ENCODE measurements at regions not wholly inside any gene's neighbourhood (a gene's known extent, or its start where the extent isn't known, plus 50 kb on each side); places are given as distances from the start of the nearest gene placed in this dataset.

DNA sequence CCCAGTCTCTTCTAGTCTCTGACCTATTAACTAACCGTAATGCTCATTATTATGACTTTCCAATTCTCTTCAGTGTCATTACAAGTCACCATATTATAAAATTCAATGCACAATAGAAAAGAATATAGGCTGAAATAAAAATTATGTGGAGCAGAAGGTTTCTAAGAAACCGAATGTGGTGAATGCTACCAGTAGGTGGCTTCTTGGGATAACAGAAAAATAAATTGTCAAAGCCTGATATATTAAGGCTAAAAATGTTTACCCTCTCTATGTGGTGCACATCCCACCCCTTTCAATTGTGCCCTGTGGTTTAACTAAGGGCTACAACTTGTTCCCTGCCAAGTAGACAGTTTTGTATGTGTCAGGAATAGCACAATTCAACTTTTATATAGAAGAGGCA is 624.6 kb upstream of the TECRL start:
- no peak overlapping the region for H2AFZ ChIP-seq (replicated peaks; ENCODE audit: low read length, poor library complexity)
- H3K9me3 ChIP-seq (ENCODE audit: control insufficient read depth, insufficient read depth, low read length) = peaks cover 2% of the 10 kb centered on the region
- dilution Hi-C loops (cut with HindIII; ENCODE audit: low sequenced_read_pairs, unreplicated experiment) = no loop called here
- H4K91ac ChIP-seq (ENCODE audit: insufficient read depth, low read depth, low read length) = no peak overlapping the region
- no peak overlapping the region for H3K4me3 ChIP-seq (ENCODE audit: insufficient read depth, low read depth, low read length)
- no peak overlapping the region for H3K56ac ChIP-seq (ENCODE audit: extremely low read depth, insufficient read depth, low read length)
- no peak overlapping the region for H3K4me2 ChIP-seq (ENCODE audit: low read depth, low read length)
- H3K79me1 ChIP-seq (ENCODE audit: low read depth in 1 of 2, low read length in 2 of 2) = no peaks in the 10 kb centered on the region
- ChIA-PET POLR2A (ENCODE audit: unreplicated experiment) (no interaction called here), CTCF (no interaction called here)
- no peak overlapping the region for H2BK20ac ChIP-seq (ENCODE audit: low read depth, low read length)
- no peak overlapping the region for H4K5ac ChIP-seq (ENCODE audit: low read depth, low read length)
- H4K8ac ChIP-seq (ENCODE audit: low read depth in 2 of 2, low read length in 2 of 2) = no peak overlapping the region
- TF ChIP-seq, protein P1, sequence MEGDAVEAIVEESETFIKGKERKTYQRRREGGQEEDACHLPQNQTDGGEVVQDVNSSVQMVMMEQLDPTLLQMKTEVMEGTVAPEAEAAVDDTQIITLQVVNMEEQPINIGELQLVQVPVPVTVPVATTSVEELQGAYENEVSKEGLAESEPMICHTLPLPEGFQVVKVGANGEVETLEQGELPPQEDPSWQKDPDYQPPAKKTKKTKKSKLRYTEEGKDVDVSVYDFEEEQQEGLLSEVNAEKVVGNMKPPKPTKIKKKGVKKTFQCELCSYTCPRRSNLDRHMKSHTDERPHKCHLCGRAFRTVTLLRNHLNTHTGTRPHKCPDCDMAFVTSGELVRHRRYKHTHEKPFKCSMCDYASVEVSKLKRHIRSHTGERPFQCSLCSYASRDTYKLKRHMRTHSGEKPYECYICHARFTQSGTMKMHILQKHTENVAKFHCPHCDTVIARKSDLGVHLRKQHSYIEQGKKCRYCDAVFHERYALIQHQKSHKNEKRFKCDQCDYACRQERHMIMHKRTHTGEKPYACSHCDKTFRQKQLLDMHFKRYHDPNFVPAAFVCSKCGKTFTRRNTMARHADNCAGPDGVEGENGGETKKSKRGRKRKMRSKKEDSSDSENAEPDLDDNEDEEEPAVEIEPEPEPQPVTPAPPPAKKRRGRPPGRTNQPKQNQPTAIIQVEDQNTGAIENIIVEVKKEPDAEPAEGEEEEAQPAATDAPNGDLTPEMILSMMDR (conservative IDR thresholded peaks at IDR 0.05; ENCODE audit: low read depth, low read length) = no peak
- TF ChIP-seq RFX5 (IDR thresholded peaks at IDR 0.05; ENCODE audit: low read depth, low read length) (no peak), FOS (IDR thresholded peaks at IDR 0.05; ENCODE audit: low read depth, low read length) (no peak), MAFK (IDR thresholded peaks at IDR 0.05; ENCODE audit: low read depth, low read length) (no peak), SMC3 (IDR thresholded peaks at IDR 0.05; ENCODE audit: low read depth, low read length) (no peak), MAZ (IDR thresholded peaks at IDR 0.05; ENCODE audit: borderline replicate concordance, low read depth, low read length) (no peak), CHD1 (IDR thresholded peaks at IDR 0.05; ENCODE audit: low read depth, low read length) (no peak), RAD21 (IDR thresholded peaks at IDR 0.05; ENCODE audit: low read length) (no peak), CEBPB (IDR thresholded peaks at IDR 0.05; ENCODE audit: low read depth, low read length) (no peak)
- TF ChIP-seq, protein P2, sequence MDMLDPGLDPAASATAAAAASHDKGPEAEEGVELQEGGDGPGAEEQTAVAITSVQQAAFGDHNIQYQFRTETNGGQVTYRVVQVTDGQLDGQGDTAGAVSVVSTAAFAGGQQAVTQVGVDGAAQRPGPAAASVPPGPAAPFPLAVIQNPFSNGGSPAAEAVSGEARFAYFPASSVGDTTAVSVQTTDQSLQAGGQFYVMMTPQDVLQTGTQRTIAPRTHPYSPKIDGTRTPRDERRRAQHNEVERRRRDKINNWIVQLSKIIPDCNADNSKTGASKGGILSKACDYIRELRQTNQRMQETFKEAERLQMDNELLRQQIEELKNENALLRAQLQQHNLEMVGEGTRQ (IDR thresholded peaks at IDR 0.05; ENCODE audit: low read depth, low read length) = no peak
- H3K36me3 ChIP-seq (ENCODE audit: control insufficient read depth, insufficient read depth, low read length) = no peaks in the 10 kb centered on the region
- no peak overlapping the region for H3K23ac ChIP-seq (ENCODE audit: low read depth, low read length)
- no peak overlapping the region for H3K9ac ChIP-seq (ENCODE audit: low read depth, low read length)
- H4K20me1 ChIP-seq (ENCODE audit: insufficient read depth, low read length) = no peaks in the 10 kb centered on the region
- H2AK5ac ChIP-seq (ENCODE audit: low read depth, low read length) = no peak overlapping the region
- H3K27ac ChIP-seq (ENCODE audit: insufficient read depth, low read length) = no peak overlapping the region
- H2BK5ac ChIP-seq (ENCODE audit: low read depth, low read length, poor library complexity, severe bottlenecking) = no peak overlapping the region
- no peak overlapping the region for H2AK9ac ChIP-seq (replicated peaks; ENCODE audit: low read depth, low read length, poor library complexity)
- in situ Hi-C loops (cut with MboI; ENCODE audit: low sequenced_read_pairs) = no loop called here
- intact Hi-C loops (cut with micrococcal nuclease) = no loop called here
- no peaks in the 10 kb centered on the region for H3K4me1 ChIP-seq (ENCODE audit: control insufficient read depth, insufficient read depth, low read length)
- no peak overlapping the region for H3K4ac ChIP-seq (ENCODE audit: low read depth, low read length)
- H3K14ac ChIP-seq (replicated peaks; ENCODE audit: low read depth, low read length) = no peak overlapping the region
- no peak overlapping the region for H2BK15ac ChIP-seq (ENCODE audit: low read depth, low read length)
- no peak for ATAC-seq (ENCODE audit: low read depth)
- no TSS peak for BruUV-seq (replicated peaks)
- no peak overlapping the region for H2BK120ac ChIP-seq (ENCODE audit: low read depth, low read length)
- no CpG with 5 or more reads among the region's 2 CpGs for WGBS, 2 experiments (ENCODE audit: extremely low coverage in 2 of 2, insufficient read length in 1 of 2)
- no peak for DNase-seq
- H3K9me1 ChIP-seq (ENCODE audit: insufficient read depth, low read length) = no peaks in the 10 kb centered on the region
- H3K18ac ChIP-seq (ENCODE audit: low read depth, low read length) = no peak overlapping the region
- no peaks in the 10 kb centered on the region for H3K27me3 ChIP-seq (ENCODE audit: control insufficient read depth, insufficient read depth, low read length)

Measured in IMR-90 (cell line).